ENCODE measurements at regions not wholly inside any gene's neighbourhood (a gene's known extent, or its start where the extent isn't known, plus 50 kb on each side); places are given as distances from the start of the nearest gene placed in this dataset.
A peak's percentile ranks its signal among the peaks of the same experiment; 100 is the strongest.

GRCh38 chr13:107866032-107866940 is 349.1 kb downstream of the LIG4 start:
- DNase-seq, result peak in 43 of 58 donors; percentile 7 to 77 (median 38)

- DNase-seq, result no peak
Measured at GRCh38 chr13:107865643-107866031, 349.7 kb downstream of the LIG4 start.

GRCh38 chr13:107865318-107865575 is 350.1 kb downstream of the LIG4 start:
- no peak for DNase-seq

- peak in 3 of 58 donors; percentile 1 to 10 (median 4) for DNase-seq
Measured at GRCh38 chr13:107864543-107865317, 350.6 kb downstream of the LIG4 start.

- DNase-seq, result no peak
Measured at GRCh38 chr13:107860284-107860683, 355.1 kb downstream of the LIG4 start.

GRCh38 chr13:107854880-107855279 is 360.5 kb downstream of the LIG4 start:
- DNase-seq, result no peak

- DNase-seq, result no peak
Measured at GRCh38 chr13:107852072-107852471, 363.3 kb downstream of the LIG4 start.

GRCh38 chr13:107851670-107852069 is 363.7 kb downstream of the LIG4 start:
- DNase-seq, result no peak

GRCh38 chr13:107847406-107847805 is 367.9 kb downstream of the LIG4 start:
- DNase-seq, result no peak

GRCh38 chr13:107846642-107847041 is 368.7 kb downstream of the LIG4 start:
- DNase-seq, result no peak

GRCh38 chr13:107845911-107846310 is 369.4 kb downstream of the LIG4 start:
- no peak for DNase-seq

- no peak for DNase-seq
Measured at GRCh38 chr13:107843681-107844080, 371.7 kb downstream of the LIG4 start.

- DNase-seq, result no peak
Measured at GRCh38 chr13:107843281-107843680, 372.1 kb downstream of the LIG4 start.

GRCh38 chr13:107842562-107843180 is 372.7 kb downstream of the LIG4 start:
- no peak for DNase-seq

- peak in 2 of 58 donors; percentile 2 to 8 for DNase-seq
Measured at GRCh38 chr13:107838588-107839161, 376.7 kb downstream of the LIG4 start.

- no peak for DNase-seq
Measured at GRCh38 chr13:107836685-107837084, 378.7 kb downstream of the LIG4 start.

- DNase-seq, result no peak
Measured at GRCh38 chr13:107835339-107836018, 379.9 kb downstream of the LIG4 start.

GRCh38 chr13:107834717-107835116 is 380.6 kb downstream of the LIG4 start:
- no peak for DNase-seq

- DNase-seq, result no peak
Measured at GRCh38 chr13:107834281-107834680, 381.1 kb downstream of the LIG4 start.

GRCh38 chr13:107832500-107833100 is 382.7 kb downstream of the LIG4 start:
- no peak for DNase-seq

GRCh38 chr13:107830804-107831203 is 384.5 kb downstream of the LIG4 start:
- no peak for DNase-seq

Data from anterior cingulate cortex (tissue), 58 donors.